Kidney (tissue), 13 donors: ENCODE measurements at regions not wholly inside any gene's neighbourhood (a gene's known extent, or its start where the extent isn't known, plus 50 kb on each side); places are given as distances from the start of the nearest gene placed in this dataset.

Experiments used
- DNase-seq, 5 donors: peaks; one replicate each; pipeline ENCODE4 v3.0.0-alpha.2; 2013 to 2020
- FAIRE-seq: peaks from 2 replicates; lab custom pipeline; 2012; peaks lifted over from hg19 to GRCh38; lab: Jason Lieb, UNC
- H3K27ac ChIP-seq, 2 donors: one replicate each; pipeline ENCODE4 v1.7.0; 2013; ENCODE audit warnings: low read depth in 2 of 2, low read length in 2 of 2, inconsistent platforms in 1 of 2
- H3K27me3 ChIP-seq: one replicate; pipeline ENCODE4 v1.7.1; 2013; ENCODE audit warnings: low read length, inconsistent platforms; ENCODE audit not compliant: control insufficient read depth, insufficient read depth
- H3K36me3 ChIP-seq, 3 donors: one replicate each; pipeline versions ENCODE4 v1.7.0 to v1.7.1; 2013; ENCODE audit warnings: low read length in 3 of 3, control low read depth in 1 of 3, inconsistent platforms in 1 of 3; ENCODE audit not compliant: insufficient read depth in 3 of 3, control insufficient read depth in 2 of 3
- H3K4me1 ChIP-seq, 3 donors: one replicate each; pipeline versions ENCODE4 v1.7.0 to v1.7.1; 2013; ENCODE audit warnings: low read length in 3 of 3, inconsistent platforms in 1 of 3, low read depth in 1 of 3; ENCODE audit not compliant: control insufficient read depth in 2 of 3, insufficient read depth in 2 of 3
- H3K4me3 ChIP-seq, 3 donors: one replicate each; pipeline versions ENCODE4 v1.7.0 to v1.8.1; 2013; ENCODE audit warnings: low read length in 3 of 3, control low read depth in 1 of 3, inconsistent platforms in 1 of 3
- H3K9ac ChIP-seq, 3 donors: one replicate each; pipeline versions ENCODE4 v1.7.0 to v1.7.1; 2013; ENCODE audit warnings: low read length in 3 of 3, control low read depth in 1 of 3, inconsistent platforms in 1 of 3
- H3K9me3 ChIP-seq, 3 donors: one replicate each; pipeline versions ENCODE4 v1.7.0 to v1.7.1; 2013; ENCODE audit warnings: low read length in 3 of 3, control low read depth in 1 of 3, inconsistent platforms in 1 of 3; ENCODE audit not compliant: control insufficient read depth in 2 of 3, insufficient read depth in 1 of 3
- intact Hi-C: fragments of 100-400 bp; cut with DNase I; formaldehyde crosslinking; loops from one replicate; pipeline ENCODE4 v1.11.1; 2022
- TF ChIP-seq, protein P1 (sequence below): IDR thresholded peaks from 3 replicates; pipeline ENCODE4 v1.5.1; 2012; ENCODE audit warnings: mild to moderate bottlenecking, moderate library complexity, borderline replicate concordance; ENCODE audit not compliant: insufficient read depth; ENCODE audit errors: extremely low read depth
- donor health status: control.
- donor health status: control.
- donor health status: control.
- donor health status: control.
- donor health status: control.
- donor health status: DM: yes; HTN: yes; CAD: no.
- donor health status: Normal renal cell carcinoma (clear cell type).

DNA sequence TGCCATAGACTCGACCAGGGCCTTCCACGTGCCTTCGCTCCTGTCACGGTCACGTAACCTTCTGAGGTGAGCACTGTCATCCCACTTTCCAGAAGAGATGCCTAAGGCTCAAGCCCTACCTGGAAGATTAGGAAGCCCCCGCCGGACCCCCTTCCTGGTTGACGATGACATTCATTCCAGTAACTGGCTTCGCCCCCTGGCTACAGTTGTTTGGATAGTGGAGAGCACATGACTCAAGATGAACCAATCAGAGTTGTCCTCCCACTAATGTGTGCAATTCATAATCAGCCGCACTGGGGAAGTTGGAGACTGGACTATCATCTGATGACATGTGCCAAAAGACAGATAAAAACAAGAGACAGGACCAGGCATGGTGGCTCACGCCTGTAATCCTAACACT lies 104.0 kb upstream of the GJB5 start:
- H3K36me3 ChIP-seq: no peaks in the 10 kb centered on the region
- no peak for FAIRE-seq
- H3K9ac ChIP-seq: no peak overlapping the region
- no peak overlapping the region for H3K27ac ChIP-seq
- intact Hi-C loops: no loop called here
- TF ChIP-seq, protein P1, sequence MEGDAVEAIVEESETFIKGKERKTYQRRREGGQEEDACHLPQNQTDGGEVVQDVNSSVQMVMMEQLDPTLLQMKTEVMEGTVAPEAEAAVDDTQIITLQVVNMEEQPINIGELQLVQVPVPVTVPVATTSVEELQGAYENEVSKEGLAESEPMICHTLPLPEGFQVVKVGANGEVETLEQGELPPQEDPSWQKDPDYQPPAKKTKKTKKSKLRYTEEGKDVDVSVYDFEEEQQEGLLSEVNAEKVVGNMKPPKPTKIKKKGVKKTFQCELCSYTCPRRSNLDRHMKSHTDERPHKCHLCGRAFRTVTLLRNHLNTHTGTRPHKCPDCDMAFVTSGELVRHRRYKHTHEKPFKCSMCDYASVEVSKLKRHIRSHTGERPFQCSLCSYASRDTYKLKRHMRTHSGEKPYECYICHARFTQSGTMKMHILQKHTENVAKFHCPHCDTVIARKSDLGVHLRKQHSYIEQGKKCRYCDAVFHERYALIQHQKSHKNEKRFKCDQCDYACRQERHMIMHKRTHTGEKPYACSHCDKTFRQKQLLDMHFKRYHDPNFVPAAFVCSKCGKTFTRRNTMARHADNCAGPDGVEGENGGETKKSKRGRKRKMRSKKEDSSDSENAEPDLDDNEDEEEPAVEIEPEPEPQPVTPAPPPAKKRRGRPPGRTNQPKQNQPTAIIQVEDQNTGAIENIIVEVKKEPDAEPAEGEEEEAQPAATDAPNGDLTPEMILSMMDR: no peak
- H3K4me1 ChIP-seq: no peaks in the 10 kb centered on the region
- no peaks in the 10 kb centered on the region for H3K9me3 ChIP-seq
- H3K27me3 ChIP-seq: no peaks in the 10 kb centered on the region
- DNase-seq: no peak
- no peak overlapping the region for H3K4me3 ChIP-seq

- no peak overlapping the region for H3K9ac ChIP-seq
- FAIRE-seq (no peak), DNase-seq (no peak)
- intact Hi-C loops: no loop called here
- H3K9me3 ChIP-seq: no peaks in the 10 kb centered on the region
- no peaks in the 10 kb centered on the region for H3K36me3 ChIP-seq
- H3K4me1 ChIP-seq: no peaks in the 10 kb centered on the region
- no peak overlapping the region for H3K4me3 ChIP-seq
- no peaks in the 10 kb centered on the region for H3K27me3 ChIP-seq
- H3K27ac ChIP-seq: no peak overlapping the region
- TF ChIP-seq, protein P1: no peak
These were observed 101.7 kb upstream of the GJB5 start for GRCh38 chr1:34653110-34653509.

GRCh38 chr1:34655206-34655874 lies 99.5 kb upstream of the GJB5 start:
- TF ChIP-seq, protein P1: no peak
- no peak overlapping the region for H3K27ac ChIP-seq
- no peak for DNase-seq
- intact Hi-C loops: no loop called here
- no peaks in the 10 kb centered on the region for H3K27me3 ChIP-seq
- no peaks in the 10 kb centered on the region for H3K9me3 ChIP-seq
- no peak overlapping the region for H3K9ac ChIP-seq
- no peaks in the 10 kb centered on the region for H3K36me3 ChIP-seq
- H3K4me1 ChIP-seq: no peaks in the 10 kb centered on the region
- H3K4me3 ChIP-seq: no peak overlapping the region
- FAIRE-seq: no peak

- H3K27me3 ChIP-seq: no peaks in the 10 kb centered on the region
- FAIRE-seq: no peak
- no peak for DNase-seq
- intact Hi-C loops: no loop called here
- no peaks in the 10 kb centered on the region for H3K9me3 ChIP-seq
- TF ChIP-seq, protein P1: no peak
- H3K36me3 ChIP-seq: no peaks in the 10 kb centered on the region
- no peak overlapping the region for H3K27ac ChIP-seq
- H3K4me1 ChIP-seq: no peaks in the 10 kb centered on the region
- no peak overlapping the region for H3K9ac ChIP-seq
- no peak overlapping the region for H3K4me3 ChIP-seq
These were observed 99.0 kb upstream of the GJB5 start for GRCh38 chr1:34655875-34656240.
